ENCODE measurements at regions not wholly inside any gene's neighbourhood (a gene's known extent, or its start where the extent isn't known, plus 50 kb on each side); places are given as distances from the start of the nearest gene placed in this dataset.

- H3K4me2 ChIP-seq (ENCODE audit: insufficient read depth, low read length) = no peak overlapping the region
- in situ Hi-C loops (cut with MboI) (no loop called here), intact Hi-C loops (cut with micrococcal nuclease) (no loop called here)
- no peaks in the 10 kb centered on the region for H3K9me1 ChIP-seq (ENCODE audit: control insufficient read depth, insufficient read depth, low read length)
- no peak overlapping the region for H2AFZ ChIP-seq (ENCODE audit: low read depth, low read length)
- ATAC-seq (no peak), FAIRE-seq (no peak), DNase-seq (ENCODE audit: extremely low read depth in 1 of 4, low spot score in 3 of 4) (no peak)
- H3K4me3 ChIP-seq = no peak overlapping the region
- no peak overlapping the region for H3K9ac ChIP-seq (ENCODE audit: insufficient read depth in 1 of 2, low read depth in 2 of 2, low read length in 2 of 2)
- ChIA-PET POLR2A (no interaction called here), CTCF (ENCODE audit: low intra/inter-chr PET ratio) (no interaction called here)
- peaks cover 2% of the 10 kb centered on the region; the same call in 1 of the 2 replicates for H3K9me3 ChIP-seq (replicated peaks; ENCODE audit: control insufficient read depth, insufficient read depth, low read depth, low read length)
- no peaks in the 10 kb centered on the region for H3K4me1 ChIP-seq (replicated peaks in 1 of 2; ENCODE audit: control insufficient read depth in 2 of 2, insufficient read depth in 2 of 2, low read length in 2 of 2)
- H3K79me2 ChIP-seq (ENCODE audit: control insufficient read depth, insufficient read depth, low read length) = no peaks in the 10 kb centered on the region
- H3K27ac ChIP-seq (ENCODE audit: extremely low read depth, low read depth, low read length) = no peak overlapping the region
- H4K20me1 ChIP-seq (replicated peaks; ENCODE audit: control insufficient read depth, insufficient read depth, low read length) = no peaks in the 10 kb centered on the region
- BruUV-seq (replicated peaks) = no TSS peak
- no peak for TF ChIP-seq RAD51 (IDR thresholded peaks at IDR 0.05; ENCODE audit: borderline replicate concordance, low read depth)
- no peak for TF ChIP-seq ZNF445 (CRISPR knock-in tag; IDR thresholded peaks at IDR 0.05; ENCODE audit: low read depth)
- no peak for TF ChIP-seq ZBTB9 (CRISPR knock-in tag; IDR thresholded peaks at IDR 0.05)
- TF ChIP-seq DDX20 (tag; IDR thresholded peaks at IDR 0.05; ENCODE audit: low read depth) = no peak
- no peak for TF ChIP-seq ELK1 (CRISPR knock-in tag; IDR thresholded peaks at IDR 0.05)
- no peak for TF ChIP-seq ZNF146 (CRISPR knock-in tag; IDR thresholded peaks at IDR 0.05; ENCODE audit: unreplicated experiment)
- TF ChIP-seq ZNF282 (CRISPR knock-in tag; IDR thresholded peaks at IDR 0.05) = no peak
- TF ChIP-seq PCBP1 (IDR thresholded peaks at IDR 0.05; ENCODE audit: low read depth, low read length, poor library complexity, severe bottlenecking) = no peak
- no peak for TF ChIP-seq PPARD (CRISPR knock-in tag; IDR thresholded peaks at IDR 0.05)
- WGBS (ENCODE audit: insufficient coverage, low coverage, missing lambda C conversion rate) = 0% methylated on average over 2 of the region's 2 CpGs
- H3K36me3 ChIP-seq (ENCODE audit: control insufficient read depth, insufficient read depth, low read length) = no peaks in the 10 kb centered on the region
- H3K27me3 ChIP-seq (ENCODE audit: control insufficient read depth in 2 of 2, insufficient read depth in 2 of 2, low read length in 2 of 2) = no peaks in the 10 kb centered on the region
Observed at GRCh38 chr3:162119651-162120050, 623.0 kb downstream of the OTOL1 start.
